ENCODE measurements at regions not wholly inside any gene's neighbourhood (a gene's known extent, or its start where the extent isn't known, plus 50 kb on each side); places are given as distances from the start of the nearest gene placed in this dataset.
"Not testable (repeated sequence)": the region's sequence is repeated elsewhere in the genome, so short reads cannot be mapped to it uniquely, and the experiment has no call there.

DNA sequence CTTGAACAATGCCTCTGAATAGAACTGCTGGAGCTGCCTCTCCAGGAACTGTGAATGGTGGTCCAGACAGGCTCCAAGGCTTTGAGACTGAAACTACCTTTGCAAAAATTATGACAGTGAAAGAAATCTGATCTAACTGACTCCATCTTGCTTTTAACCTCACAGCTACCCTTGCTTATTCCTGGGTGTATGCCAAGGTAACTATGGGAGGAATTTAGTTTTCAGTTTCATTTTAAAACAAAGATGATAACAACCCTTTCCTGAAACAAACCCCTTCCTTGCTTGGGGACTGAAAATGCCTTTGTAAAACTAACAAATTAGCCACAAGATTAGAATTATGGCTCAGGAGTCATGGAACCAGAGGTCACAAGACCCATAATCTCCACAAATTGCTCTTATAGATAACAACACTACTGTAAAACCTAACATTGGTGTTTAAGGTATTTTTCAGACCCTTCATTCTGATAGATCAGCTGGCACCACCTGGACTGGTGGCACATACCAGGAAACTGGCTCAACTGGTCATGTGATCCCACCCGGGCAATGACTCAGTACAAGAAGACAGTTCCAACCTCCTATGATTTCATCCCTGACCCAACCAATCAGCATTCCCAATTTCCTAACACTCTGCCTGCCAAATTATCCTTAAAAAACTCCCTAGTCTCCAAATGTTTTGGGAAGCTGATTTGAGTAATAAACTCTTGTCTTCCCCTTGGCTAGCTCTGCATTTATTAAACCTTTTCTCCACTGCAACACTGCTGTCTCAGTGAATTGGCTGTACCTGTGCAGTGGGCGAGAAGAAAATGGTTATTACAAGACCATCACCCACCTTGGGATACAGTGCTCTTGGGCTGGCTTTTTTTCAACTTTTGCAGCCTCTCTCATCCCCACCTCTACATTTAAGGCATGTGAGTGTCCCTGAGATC is 608.1 kb downstream of the TYW1 start:
- no peak for DNase-seq (ENCODE audit: low read depth in 3 of 3, low spot score in 2 of 3)

- DNase-seq (ENCODE audit: low read depth in 3 of 3, low spot score in 2 of 3), result no peak
Measured at GRCh38 chr7:67608806-67609205, 612.2 kb downstream of the TYW1 start.

- no peak for DNase-seq (ENCODE audit: low read depth in 3 of 3, low spot score in 2 of 3)
Measured at GRCh38 chr7:67610897-67611296, 614.3 kb downstream of the TYW1 start.

- DNase-seq (ENCODE audit: low read depth in 3 of 3, low spot score in 2 of 3), result no peak
Measured at GRCh38 chr7:67614843-67615242, 618.2 kb downstream of the TYW1 start.

DNA sequence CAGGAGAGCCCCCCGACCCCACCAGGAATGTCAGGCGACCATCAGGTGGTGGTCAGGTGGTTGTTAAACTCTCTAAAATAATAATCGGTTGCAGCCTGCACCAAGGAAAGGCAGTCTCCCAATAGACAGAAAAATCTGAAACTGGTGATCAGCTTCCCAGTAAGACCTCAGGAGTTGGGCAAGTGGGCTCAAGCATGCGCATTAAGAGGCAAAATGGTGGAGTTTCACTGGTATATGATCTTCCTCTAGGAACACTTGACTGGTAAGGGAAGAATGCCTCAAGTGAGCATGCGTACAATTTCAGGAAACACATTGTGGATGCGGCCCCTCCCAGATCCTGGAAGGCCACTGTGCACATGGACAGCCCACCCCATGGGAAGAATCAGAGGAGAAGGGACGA is 619.9 kb downstream of the TYW1 start:
- no peak for DNase-seq (ENCODE audit: low read depth in 3 of 3, low spot score in 2 of 3)

GRCh38 chr7:67618556-67619162 is 622.0 kb downstream of the TYW1 start:
- no peak for DNase-seq (ENCODE audit: low read depth in 3 of 3, low spot score in 2 of 3)

GRCh38 chr7:67619175-67619574 is 622.5 kb downstream of the TYW1 start:
- DNase-seq (ENCODE audit: low read depth in 3 of 3, low spot score in 2 of 3), result no peak

DNA sequence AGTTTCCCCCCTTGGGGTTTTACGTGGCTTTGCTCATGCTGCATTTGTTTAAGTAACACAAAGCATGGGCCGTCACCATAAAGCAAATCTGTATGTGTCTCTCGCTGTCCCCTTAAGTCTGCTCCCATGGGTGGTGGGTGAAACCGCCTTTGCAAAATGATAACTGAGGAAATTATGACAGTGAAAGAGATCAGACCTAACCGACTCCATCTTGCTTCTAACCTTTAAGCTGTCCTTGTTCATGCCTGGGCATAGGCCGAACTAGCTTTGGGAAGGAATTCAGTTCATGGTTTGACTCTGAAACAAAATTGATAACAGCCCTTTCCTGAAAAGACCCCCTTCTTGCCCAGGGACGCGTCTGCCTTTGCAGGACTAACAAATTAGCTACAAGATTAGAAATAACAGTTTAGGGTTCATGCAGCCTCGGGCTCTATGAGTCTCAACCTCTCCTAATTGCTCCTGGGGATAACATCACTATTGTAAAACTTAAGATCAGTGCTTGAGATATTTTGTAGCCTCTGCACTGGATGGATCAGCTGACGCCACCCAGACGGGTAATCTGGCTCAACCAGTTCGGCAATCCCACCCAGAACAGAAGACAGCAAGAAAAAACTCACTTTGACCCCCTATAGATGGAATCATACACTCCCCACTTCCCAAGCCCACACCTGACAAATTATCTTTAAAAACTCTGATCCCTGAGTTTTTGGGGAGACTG is 623.7 kb downstream of the TYW1 start:
- DNase-seq (ENCODE audit: low read depth in 3 of 3, low spot score in 2 of 3), result no peak

DNA sequence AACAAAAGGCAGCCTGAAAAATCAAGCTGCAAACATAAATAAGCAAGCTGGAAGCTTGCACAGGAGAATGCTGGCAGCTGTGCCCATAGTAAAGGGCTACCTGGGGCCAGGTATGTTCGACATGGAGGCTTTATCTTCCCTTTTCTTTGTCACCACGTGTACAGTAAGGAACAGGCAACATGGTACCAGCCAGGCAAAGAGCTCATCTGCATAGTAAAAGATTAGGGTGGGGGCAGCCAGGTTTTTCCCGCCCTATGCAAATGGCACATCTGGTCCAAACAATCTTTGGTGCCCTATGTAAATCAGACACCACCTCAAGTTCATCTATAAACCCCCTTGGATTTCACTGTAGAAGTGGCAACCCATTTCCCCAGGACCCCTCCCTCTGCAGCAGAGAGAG is 625.1 kb downstream of the TYW1 start:
- no peak for DNase-seq (ENCODE audit: low read depth in 3 of 3, low spot score in 2 of 3)

DNA sequence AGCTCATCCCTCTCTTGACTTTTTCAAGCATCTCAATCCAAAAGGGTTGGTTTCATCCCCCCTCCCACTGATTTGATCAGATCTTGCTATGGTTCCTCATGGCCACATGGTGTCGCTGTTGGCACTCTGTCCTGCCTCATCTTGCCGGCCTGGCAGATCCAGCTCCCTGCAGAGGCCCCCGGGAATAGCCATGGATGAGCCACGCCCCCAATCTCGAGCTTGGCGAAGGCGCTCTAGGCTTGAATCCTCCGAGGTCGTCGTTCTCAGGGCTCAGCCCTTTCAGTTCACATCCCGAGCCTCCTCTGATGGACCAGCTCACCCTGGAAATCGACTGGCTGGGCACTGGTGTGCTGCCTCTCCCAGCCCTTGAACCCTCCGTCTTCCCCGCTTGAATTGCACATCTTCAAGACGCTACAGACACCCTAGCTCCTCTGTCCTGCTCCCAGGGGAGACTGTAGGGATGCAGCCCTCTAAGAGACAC is 628.7 kb downstream of the TYW1 start:
- peak; percentile 66 to 81 (median 75) for DNase-seq (ENCODE audit: low read depth in 3 of 3, low spot score in 2 of 3)

DNA sequence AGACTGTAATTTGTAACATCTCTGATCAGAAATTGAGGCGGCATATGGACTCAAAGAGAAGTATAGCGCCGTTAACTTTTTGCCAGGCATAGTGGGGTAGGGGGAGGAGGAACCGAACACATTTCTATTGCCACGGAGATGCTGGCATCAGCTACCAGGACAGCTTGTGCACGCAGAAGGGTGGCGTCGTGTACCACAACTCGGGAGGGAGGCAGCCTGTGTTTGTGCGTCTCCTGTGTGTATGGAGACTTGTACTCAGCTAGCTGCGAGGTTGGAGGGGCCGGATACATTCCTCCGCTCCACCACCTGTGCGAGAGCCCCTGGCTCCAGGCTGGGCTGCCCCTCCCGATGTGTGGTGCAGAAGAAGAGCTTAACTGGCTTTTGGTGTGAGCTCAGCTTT is 634.8 kb downstream of the TYW1 start:
- no peak for DNase-seq (ENCODE audit: low read depth in 3 of 3, low spot score in 2 of 3)

GRCh38 chr7:67635271-67635670 is 638.6 kb downstream of the TYW1 start:
- no peak for DNase-seq (ENCODE audit: low read depth in 3 of 3, low spot score in 2 of 3)

DNA sequence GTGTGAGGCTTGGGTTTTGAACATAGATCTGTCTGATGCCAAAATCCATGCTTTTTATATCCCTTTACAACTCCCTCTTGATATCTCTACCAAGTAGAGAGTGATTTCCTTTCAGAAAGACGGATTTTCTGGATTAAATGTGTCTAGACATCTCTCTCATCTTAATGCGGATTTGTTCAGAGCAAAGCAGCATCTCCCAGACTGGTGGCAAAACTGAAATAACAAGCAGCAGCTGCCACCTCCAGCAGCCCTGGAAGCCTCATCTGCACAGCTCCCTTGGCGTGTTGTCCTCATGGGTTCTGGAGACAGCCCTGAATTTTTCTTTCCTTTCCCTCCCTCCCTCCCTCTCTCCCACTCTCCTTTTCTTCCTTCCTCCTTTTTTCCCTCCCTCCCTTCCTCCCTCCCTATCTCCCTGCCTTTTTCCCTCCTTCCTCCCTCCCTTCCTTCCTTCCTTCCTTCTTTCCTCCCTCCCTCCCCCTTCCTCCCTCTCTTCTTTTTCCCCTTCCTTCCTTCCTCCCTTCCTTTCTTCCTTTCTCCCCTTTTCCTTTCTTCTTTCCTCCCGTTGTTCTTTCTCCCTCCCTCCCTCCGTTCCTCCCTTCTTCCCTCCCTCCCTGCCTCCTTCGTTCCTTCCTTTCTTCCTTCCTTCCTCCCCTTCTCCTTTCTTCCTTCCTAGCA is 639.9 kb downstream of the TYW1 start:
- no peak for DNase-seq (ENCODE audit: low read depth in 3 of 3, low spot score in 2 of 3)

DNA sequence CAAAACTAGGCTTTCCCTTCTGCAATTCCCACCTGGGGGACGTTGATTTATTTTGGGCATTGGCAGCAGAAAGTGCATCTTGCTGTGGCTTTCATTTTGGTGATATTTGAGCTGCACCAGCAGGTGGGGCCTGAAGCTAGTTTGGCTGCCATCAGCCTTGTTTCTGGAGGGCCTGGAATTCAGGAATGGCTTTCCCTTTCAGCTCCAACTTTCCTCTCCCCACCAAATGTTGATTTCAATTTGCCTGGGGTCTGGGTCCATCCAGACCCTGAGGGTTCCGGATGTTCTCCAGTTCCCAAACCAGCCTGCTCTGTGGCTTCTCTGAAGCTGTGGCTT is 640.4 kb downstream of the TYW1 start:
- DNase-seq (ENCODE audit: low read depth in 3 of 3, low spot score in 2 of 3), result no peak

DNA sequence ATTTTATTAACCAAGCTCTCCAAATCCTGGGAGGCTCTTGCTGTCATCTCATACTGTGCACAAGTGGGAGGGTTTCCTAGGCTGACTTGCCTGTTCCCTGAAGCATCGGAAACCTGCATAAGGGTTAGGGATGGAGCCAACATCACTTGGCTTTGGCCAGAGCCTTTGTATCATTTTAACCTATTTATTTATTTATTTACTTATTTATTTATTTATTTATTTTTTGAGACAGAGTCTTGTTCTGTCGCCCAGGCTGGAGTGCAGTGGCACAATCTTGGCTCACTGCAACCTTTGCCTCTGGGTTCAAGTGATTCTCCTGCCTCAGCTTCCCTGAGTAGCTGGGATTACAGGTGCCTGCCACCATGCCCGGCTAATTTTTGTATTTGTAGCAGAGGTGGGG is 645.9 kb downstream of the TYW1 start:
- DNase-seq (ENCODE audit: low read depth in 3 of 3, low spot score in 2 of 3), result not testable (repeated sequence)

DNA sequence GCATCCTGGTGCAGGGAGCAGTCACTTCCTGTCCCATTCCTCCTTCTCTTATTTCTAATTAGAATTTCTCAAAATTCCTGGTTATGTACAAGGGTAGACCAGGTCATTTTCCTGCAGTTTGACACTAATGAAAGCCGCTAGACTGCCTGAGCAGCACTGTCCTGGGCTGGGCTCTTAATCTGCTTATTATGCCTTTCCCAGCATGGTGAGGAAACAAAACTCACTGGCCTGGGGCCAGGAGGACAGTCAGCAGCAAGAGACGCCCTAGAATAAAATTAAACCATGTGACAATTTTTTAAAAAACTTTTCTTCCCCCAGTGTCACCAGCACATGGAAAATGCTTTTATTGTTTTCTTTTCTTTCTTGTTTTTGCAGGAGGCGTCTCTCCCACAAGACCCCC is 647.5 kb downstream of the TYW1 start:
- DNase-seq (ENCODE audit: low read depth in 3 of 3, low spot score in 2 of 3), result no peak

DNA sequence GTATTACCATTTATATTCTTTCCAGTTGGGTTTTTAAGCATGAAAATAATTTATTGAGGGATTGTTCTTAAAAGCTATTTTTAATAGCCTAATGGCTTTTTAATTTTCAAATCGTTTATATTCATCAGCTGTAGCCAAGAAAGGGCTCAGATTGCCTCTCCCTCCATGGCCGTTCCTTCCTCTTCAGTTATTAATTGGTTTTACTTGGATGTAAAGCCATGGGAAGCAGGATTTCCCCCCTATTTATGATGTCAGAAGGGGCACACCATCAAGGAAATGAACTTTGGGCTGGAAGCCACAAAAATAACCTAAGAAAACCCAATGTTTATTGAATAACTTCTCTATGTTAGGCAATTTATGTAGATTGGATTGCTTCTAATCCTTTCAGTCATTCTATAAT is 656.3 kb downstream of the TYW1 start:
- no peak for DNase-seq (ENCODE audit: low read depth in 3 of 3, low spot score in 2 of 3)

- DNase-seq (ENCODE audit: low read depth in 3 of 3, low spot score in 2 of 3), result no peak
Measured at GRCh38 chr7:67653856-67654454, 657.3 kb downstream of the TYW1 start.

- no peak for DNase-seq (ENCODE audit: low read depth in 3 of 3, low spot score in 2 of 3)
Measured at GRCh38 chr7:67654642-67655041, 658.0 kb downstream of the TYW1 start.

DNA sequence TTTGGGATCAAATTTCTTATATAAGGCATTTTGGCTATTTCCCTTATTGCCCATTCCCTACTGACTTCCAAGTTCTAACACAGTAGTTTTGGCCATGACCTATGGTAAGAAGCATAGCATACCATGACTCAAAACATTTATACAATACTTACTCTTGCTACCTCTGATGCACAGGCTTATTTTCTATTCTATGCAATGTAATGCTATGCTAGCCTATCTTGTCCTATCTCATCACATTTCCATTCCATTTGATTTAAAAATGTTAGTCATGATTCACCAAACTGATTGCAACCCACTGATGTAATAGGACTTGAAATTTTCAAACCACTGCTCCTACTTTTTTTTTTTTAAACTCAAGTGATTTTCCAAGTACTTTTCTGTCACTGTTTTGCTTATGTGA is 658.5 kb downstream of the TYW1 start:
- no peak for DNase-seq (ENCODE audit: low read depth in 3 of 3, low spot score in 2 of 3)

- no peak for DNase-seq (ENCODE audit: low read depth in 3 of 3, low spot score in 2 of 3)
Measured at GRCh38 chr7:67659091-67659490, 662.5 kb downstream of the TYW1 start.
